Pancreas (tissue), 10 donors: ENCODE measurements at regions not wholly inside any gene's neighbourhood (a gene's known extent, or its start where the extent isn't known, plus 50 kb on each side); places are given as distances from the start of the nearest gene placed in this dataset.

Experiments used
- ATAC-seq, 4 donors: fragments of 200-7000 bp; cut with Tn5 transposase; one replicate each; pipeline versions ENCODE4 v1.8.0 to v1.9.1; 2020; ENCODE audit warnings: mild to moderate bottlenecking in 4 of 4, moderate library complexity in 4 of 4
- DNase-seq, 6 donors: peaks; one replicate each; pipeline ENCODE4 v3.0.0-alpha.2; 2020
- FAIRE-seq: peaks from 2 replicates; lab custom pipeline; 2012; peaks lifted over from hg19 to GRCh38; lab: Jason Lieb, UNC
- H3K27ac ChIP-seq, 4 donors: fragments of 200-600 bp; sonication (generic); 1 replicate in 3 of 4; 2 replicates in 1 of 4; pipeline versions ENCODE4 v1.5.0 to v1.8.0; 2020
- H3K27me3 ChIP-seq, 4 donors: fragments of 200-600 bp; one replicate each; pipeline ENCODE4 v1.8.0; 2021
- H3K36me3 ChIP-seq, 3 donors: fragments of 200-600 bp; sonication (generic) in 1 of 3; one replicate each; pipeline versions ENCODE4 v1.5.0 to v1.8.0; 2020 to 2021
- H3K4me1 ChIP-seq, 3 donors: fragments of 200-600 bp; one replicate each; pipeline ENCODE4 v1.8.0; 2021
- H3K4me3 ChIP-seq, 4 donors: fragments of 200-600 bp; sonication (generic) in 2 of 4; one replicate each; pipeline versions ENCODE4 v1.5.0 to v1.8.0; 2020 to 2021
- H3K9me3 ChIP-seq, 4 donors: fragments of 200-600 bp; one replicate each; pipeline ENCODE4 v1.8.0; 2021
- WGBS, 2 donors: extraction: QIAGEN DNeasy Blood & Tissue Kit; methylation state at CpG; one replicate each; pipeline ENCODE4 v1.1.7; 2013; 5-methylcytosine and 5-hydroxymethylcytosine counted together
- intact Hi-C, 3 donors: fragments of 100-400 bp; cut with DNase I; formaldehyde crosslinking; loops; one replicate each; pipeline versions ENCODE4 v1.11.1 to v1.14.2; 2022
- TF ChIP-seq, protein P1 (sequence below), 4 donors: fragments of 200-600 bp; sonication (generic) in 3 of 4; IDR thresholded peaks; one replicate each; pipeline versions ENCODE4 v1.5.0 to v1.8.0; 2021; ENCODE audit warnings: antibody characterized with exemption in 4 of 4
- donor health status: healthy with polysubstance abuse.
- donor health status: DM: no; HTN: no; CAD: no; lungs with moderate emphysema.
- donor health status: DM: no; HTN: no; CAD: no.
- donor health status: control.
- donor health status: control.
- donor health status: Bipolar disorder and iron deficiency.
- donor health status: DM: yes; HTN: yes; CAD: no.
- donor health status: DM: no; HTN: no; CAD: no.
- donor health status: DM: no; HTN: no; CAD: no.
- donor health status: DM: yes; HTN: yes; CAD: no.

DNA sequence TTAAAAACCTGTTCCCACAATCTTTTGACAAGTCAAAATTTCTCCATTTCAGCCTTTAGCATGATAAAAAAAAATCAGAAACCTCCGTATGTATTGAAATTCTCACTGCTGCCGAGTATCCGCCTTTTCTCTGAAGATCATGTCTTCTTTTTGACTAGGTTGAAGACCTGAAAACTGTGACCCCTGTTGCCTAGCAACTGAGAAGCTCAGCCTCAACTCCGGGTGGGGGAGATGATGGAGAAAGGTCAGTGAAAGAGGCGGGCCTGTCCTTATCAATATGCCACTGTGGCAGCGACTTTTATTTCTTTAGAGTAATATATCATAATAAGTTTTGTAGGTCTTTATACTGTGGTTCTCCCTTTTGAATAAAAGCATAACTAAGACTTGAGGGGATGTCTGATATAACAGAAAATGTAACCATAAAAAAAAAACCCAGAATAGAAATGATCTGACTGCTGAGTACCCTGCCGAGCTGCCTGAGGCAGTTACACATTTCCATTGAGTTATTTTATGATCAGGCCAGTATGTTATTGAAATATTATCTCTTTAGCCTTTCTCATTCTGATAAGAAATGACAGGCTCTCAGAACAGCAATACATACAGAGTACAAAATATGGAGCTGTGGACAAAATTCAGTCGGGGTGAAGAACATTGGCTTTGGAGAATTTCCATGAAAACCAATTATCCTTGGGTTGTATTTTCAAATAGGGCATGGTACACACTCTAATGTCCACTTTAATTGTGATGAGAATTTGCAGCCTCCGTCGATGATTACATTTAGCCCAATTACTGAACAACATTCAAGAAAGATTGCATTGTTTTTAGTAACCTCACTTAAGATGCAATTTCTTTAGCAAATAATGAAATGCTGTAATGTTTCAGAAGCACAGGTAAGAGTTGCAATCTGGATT is 136.7 kb upstream of the EEF1E1 start:
- FAIRE-seq (no peak), ATAC-seq (no peak), DNase-seq (no peak)
- WGBS, 2 donors = 44 to 48% methylated on average over 10 of the region's 10 CpGs
- no peaks in the 10 kb centered on the region for H3K4me1 ChIP-seq
- no peak overlapping the region for H3K4me3 ChIP-seq
- intact Hi-C loops = no loop called here
- H3K36me3 ChIP-seq = no peaks in the 10 kb centered on the region
- H3K27me3 ChIP-seq = peaks cover 0 to 8% (median 0%) of the 10 kb centered on the region in 4 donors
- TF ChIP-seq, protein P1, sequence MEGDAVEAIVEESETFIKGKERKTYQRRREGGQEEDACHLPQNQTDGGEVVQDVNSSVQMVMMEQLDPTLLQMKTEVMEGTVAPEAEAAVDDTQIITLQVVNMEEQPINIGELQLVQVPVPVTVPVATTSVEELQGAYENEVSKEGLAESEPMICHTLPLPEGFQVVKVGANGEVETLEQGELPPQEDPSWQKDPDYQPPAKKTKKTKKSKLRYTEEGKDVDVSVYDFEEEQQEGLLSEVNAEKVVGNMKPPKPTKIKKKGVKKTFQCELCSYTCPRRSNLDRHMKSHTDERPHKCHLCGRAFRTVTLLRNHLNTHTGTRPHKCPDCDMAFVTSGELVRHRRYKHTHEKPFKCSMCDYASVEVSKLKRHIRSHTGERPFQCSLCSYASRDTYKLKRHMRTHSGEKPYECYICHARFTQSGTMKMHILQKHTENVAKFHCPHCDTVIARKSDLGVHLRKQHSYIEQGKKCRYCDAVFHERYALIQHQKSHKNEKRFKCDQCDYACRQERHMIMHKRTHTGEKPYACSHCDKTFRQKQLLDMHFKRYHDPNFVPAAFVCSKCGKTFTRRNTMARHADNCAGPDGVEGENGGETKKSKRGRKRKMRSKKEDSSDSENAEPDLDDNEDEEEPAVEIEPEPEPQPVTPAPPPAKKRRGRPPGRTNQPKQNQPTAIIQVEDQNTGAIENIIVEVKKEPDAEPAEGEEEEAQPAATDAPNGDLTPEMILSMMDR (IDR thresholded peaks at IDR 0.05) = no peak
- no peaks in the 10 kb centered on the region for H3K9me3 ChIP-seq
- H3K27ac ChIP-seq = no peak overlapping the region

DNA sequence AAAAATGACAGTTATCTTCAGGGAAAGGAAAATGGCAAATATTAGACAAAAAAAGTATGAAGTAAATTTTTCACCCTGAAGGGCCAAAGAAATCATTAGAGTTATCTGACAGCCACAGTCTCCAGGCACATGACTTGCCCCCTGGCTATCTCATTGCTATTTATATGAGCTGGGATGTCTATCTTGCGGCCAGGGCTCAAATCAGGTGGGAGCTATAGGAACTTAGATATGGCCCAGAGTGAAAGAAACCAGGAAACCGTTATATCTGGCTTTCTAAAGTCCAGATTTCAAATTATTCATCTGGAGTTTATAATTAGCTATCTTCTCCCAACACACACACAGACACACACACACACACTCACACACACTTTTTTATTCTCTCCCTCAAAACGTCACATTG is 135.3 kb upstream of the EEF1E1 start:
- no peak overlapping the region for H3K4me3 ChIP-seq
- FAIRE-seq = no peak
- DNase-seq = no peak
- H3K4me1 ChIP-seq = no peaks in the 10 kb centered on the region
- H3K27ac ChIP-seq = no peak overlapping the region
- H3K27me3 ChIP-seq = peaks cover 0 to 8% (median 0%) of the 10 kb centered on the region in 4 donors
- WGBS, 2 donors = 32 to 46% methylated on average over 3 of the region's 3 CpGs
- H3K9me3 ChIP-seq = no peaks in the 10 kb centered on the region
- ATAC-seq = no peak
- no peaks in the 10 kb centered on the region for H3K36me3 ChIP-seq
- TF ChIP-seq, protein P1 (IDR thresholded peaks at IDR 0.05) = no peak
- intact Hi-C loops = no loop called here

DNA sequence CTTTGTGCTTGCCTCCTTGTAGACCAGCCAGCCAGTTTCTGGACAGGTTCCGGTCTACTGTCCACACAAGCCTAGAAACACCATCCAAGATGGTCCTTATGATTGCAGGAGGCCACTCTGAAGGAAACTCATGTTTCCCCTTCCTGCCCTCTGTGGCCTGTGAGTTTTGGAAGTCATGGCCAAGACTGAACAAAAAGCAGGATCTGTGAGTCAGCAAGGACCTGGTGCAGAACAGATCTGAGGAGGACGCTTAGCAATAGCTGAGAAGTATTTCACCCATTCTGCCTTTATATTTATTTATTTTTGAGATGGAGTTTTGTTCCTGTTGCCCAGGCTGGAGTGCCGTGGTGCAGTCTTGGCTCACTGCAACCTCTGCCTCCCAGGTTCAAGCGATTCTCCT is 134.6 kb upstream of the EEF1E1 start:
- intact Hi-C loops = no loop called here
- 61 to 86% methylated on average over 4 of the region's 4 CpGs for WGBS, 2 donors
- TF ChIP-seq, protein P1 (IDR thresholded peaks at IDR 0.05) = no peak
- ATAC-seq = no peak
- Histone ChIP-seq H3K4me3 (no peak overlapping the region), H3K36me3 (no peaks in the 10 kb centered on the region), H3K27me3 (peaks cover 0 to 8% (median 0%) of the 10 kb centered on the region in 4 donors), H3K4me1 (no peaks in the 10 kb centered on the region), H3K9me3 (no peaks in the 10 kb centered on the region), H3K27ac (no peak overlapping the region)
- no peak for DNase-seq
- FAIRE-seq = no peak

DNA sequence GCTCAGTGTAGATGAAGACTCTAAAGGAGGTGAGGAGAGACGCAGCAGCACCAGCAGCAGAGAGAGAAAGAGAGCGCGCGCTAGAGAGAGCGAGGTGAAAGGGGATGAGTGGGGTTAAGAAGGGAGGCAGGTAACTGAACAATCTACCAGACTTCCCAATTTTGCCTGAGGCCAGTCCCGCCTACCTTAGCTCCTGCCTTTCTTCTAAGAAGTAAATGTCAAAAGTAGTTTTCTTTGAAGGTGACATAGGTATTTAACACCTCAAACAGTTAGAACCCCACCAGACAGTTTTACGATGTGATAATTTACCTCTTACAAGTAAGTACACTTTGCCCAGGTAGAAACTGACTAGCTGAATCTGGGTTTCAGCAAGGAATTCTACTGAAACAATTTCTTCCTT is 132.0 kb upstream of the EEF1E1 start:
- Histone ChIP-seq H3K36me3 (no peaks in the 10 kb centered on the region), H3K9me3 (no peaks in the 10 kb centered on the region), H3K4me3 (no peak overlapping the region), H3K4me1 (no peaks in the 10 kb centered on the region), H3K27me3 (peaks cover 0 to 2% (median 0%) of the 10 kb centered on the region in 4 donors), H3K27ac (no peak overlapping the region)
- ATAC-seq (no peak), FAIRE-seq (no peak), DNase-seq (no peak)
- intact Hi-C loops = no loop called here
- WGBS, 2 donors = 64 to 80% methylated on average over 7 of the region's 7 CpGs
- TF ChIP-seq, protein P1 (IDR thresholded peaks at IDR 0.05) = no peak

DNA sequence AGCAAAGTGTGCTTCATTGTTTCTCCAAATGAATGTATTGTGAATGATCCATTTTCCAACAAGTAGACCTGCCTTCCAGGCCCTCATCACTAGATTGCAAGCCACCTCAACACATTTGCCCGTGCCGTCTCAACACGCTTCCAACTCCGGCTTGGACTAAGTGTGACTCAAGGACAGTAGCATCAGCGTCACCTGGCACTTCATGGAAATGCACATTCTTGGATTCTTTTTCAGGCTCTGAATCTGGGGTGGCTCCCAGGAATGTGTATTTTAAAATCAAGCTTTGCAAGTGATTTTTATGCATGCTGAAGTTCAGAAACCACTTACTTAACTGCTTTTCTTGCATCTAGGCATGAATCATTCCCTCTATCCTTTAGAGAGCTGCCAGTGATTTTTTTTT is 129.6 kb upstream of the EEF1E1 start:
- ATAC-seq (no peak), DNase-seq (no peak), FAIRE-seq (no peak)
- no peaks in the 10 kb centered on the region for H3K9me3 ChIP-seq
- intact Hi-C loops = no loop called here
- H3K27ac ChIP-seq = no peak overlapping the region
- H3K27me3 ChIP-seq = no peaks in the 10 kb centered on the region
- WGBS, 2 donors = 83 to 89% methylated on average over 5 of the region's 5 CpGs
- TF ChIP-seq, protein P1 (IDR thresholded peaks at IDR 0.05) = no peak
- H3K4me3 ChIP-seq = no peak overlapping the region
- H3K4me1 ChIP-seq = no peaks in the 10 kb centered on the region
- H3K36me3 ChIP-seq = no peaks in the 10 kb centered on the region
